K562 (cell line): ENCODE measurements at regions not wholly inside any gene's neighbourhood (a gene's known extent, or its start where the extent isn't known, plus 50 kb on each side); places are given as distances from the start of the nearest gene placed in this dataset.

Experiments
- ATAC-seq: fragments of 200-7000 bp; cut with Tn5 transposase; 3 replicates; pipeline ENCODE4 v1.9.1; 2020; ENCODE audit warnings: moderate library complexity
- BruUV-seq: library from RNA; stranded (reverse); fragments of 400-500 nt; replicated peaks from 2 replicates; lab custom pipeline; 2021; lab: Mats Ljungman, UMichigan
- CTCF ChIA-PET: fragments of 300-600 bp; formaldehyde crosslinking; extraction: SDS; loops from one replicate; lab custom pipeline; 2021; ENCODE audit warnings: low intra/inter-chr PET ratio; lab: Yijun Ruan, JAX
- POLR2A ChIA-PET: fragments of 300-600, 350-650 bp; sonication (Branson Sonifier 250); formaldehyde crosslinking; extraction: SDS; loops from one replicate; lab custom pipeline; 2021; ENCODE audit warnings: antibody characterized with exemption, inconsistent platforms; lab: Yijun Ruan, JAX
- DNase-seq, 4 experiments: peaks; one replicate each; pipeline versions ENCODE4 v3.0.0 to v3.0.0-alpha.2; 2011 to 2018; ENCODE audit warnings: low spot score in 3 of 4, mixed read lengths in 3 of 4; ENCODE audit errors: extremely low read depth in 1 of 4
- FAIRE-seq: peaks from 2 replicates; lab custom pipeline; 2011; peaks lifted over from hg19 to GRCh38; lab: Jason Lieb, UNC
- H2AFZ ChIP-seq: 2 replicates; pipeline ENCODE4 v1.6.0; 2011; ENCODE audit warnings: low read depth, low read length, control low read depth, inconsistent platforms
- H3K27ac ChIP-seq: fragments of 200-600 bp; 3 replicates; pipeline ENCODE4 v1.8.0; 2011; ENCODE audit warnings: low read depth, mild to moderate bottlenecking, control low read depth, inconsistent platforms, low read length, moderate library complexity, mixed read lengths; ENCODE audit errors: extremely low read depth
- H3K27me3 ChIP-seq, 2 experiments: fragments of 300-600 bp in 1 of 2; 2 replicates in 1 of 2; 3 replicates in 1 of 2; pipeline versions ENCODE4 v1.6.0 to v1.8.0; 2011; ENCODE audit warnings: inconsistent platforms in 2 of 2, low read length in 2 of 2, mild to moderate bottlenecking in 1 of 2, mixed read lengths in 1 of 2, moderate library complexity in 1 of 2; ENCODE audit not compliant: control insufficient read depth in 2 of 2, insufficient read depth in 2 of 2
- H3K36me3 ChIP-seq: fragments of 300-600 bp; 3 replicates; pipeline ENCODE4 v1.8.0; 2011; ENCODE audit warnings: mild to moderate bottlenecking, low read length, inconsistent platforms; ENCODE audit not compliant: control insufficient read depth, insufficient read depth
- H3K4me1 ChIP-seq, 2 experiments: fragments of 200-600 bp in 1 of 2; replicated peaks in 1 of 2; 2 replicates in 1 of 2; 3 replicates in 1 of 2; pipeline versions ENCODE4 v1.5.1 to v1.8.0; 2011; ENCODE audit warnings: inconsistent platforms in 2 of 2, low read length in 2 of 2, mild to moderate bottlenecking in 1 of 2, mixed read lengths in 1 of 2, moderate library complexity in 1 of 2; ENCODE audit not compliant: control insufficient read depth in 2 of 2, insufficient read depth in 2 of 2
- H3K4me2 ChIP-seq: 2 replicates; pipeline ENCODE4 v1.6.1; 2011; ENCODE audit warnings: low read length, control low read depth, inconsistent platforms, mixed read lengths; ENCODE audit not compliant: insufficient read depth
- H3K4me3 ChIP-seq: fragments of 200-600 bp; sonication (generic), shearing (Covaris generic); 2 replicates; pipeline ENCODE4 v1.5.1; 2016; ENCODE audit warnings: control low read depth, inconsistent platforms
- H3K79me2 ChIP-seq: fragments of 200-600 bp; 3 replicates; pipeline ENCODE4 v1.8.0; 2011; ENCODE audit warnings: low read length, inconsistent platforms; ENCODE audit not compliant: control insufficient read depth, insufficient read depth
- H3K9ac ChIP-seq, 2 experiments: 2 replicates each; pipeline versions ENCODE4 v1.6.0 to v1.6.1; 2011; ENCODE audit warnings: low read depth in 2 of 2, low read length in 2 of 2, control low read depth in 1 of 2, inconsistent platforms in 1 of 2, mild to moderate bottlenecking in 1 of 2, mixed read lengths in 1 of 2; ENCODE audit not compliant: insufficient read depth in 1 of 2
- H3K9me1 ChIP-seq: one replicate; pipeline ENCODE4 v1.6.0; 2011; ENCODE audit warnings: inconsistent platforms, mild to moderate bottlenecking, low read length, moderate library complexity; ENCODE audit not compliant: control insufficient read depth, insufficient read depth
- H3K9me3 ChIP-seq: replicated peaks from 2 replicates; pipeline ENCODE4 v1.5.1; 2011; ENCODE audit warnings: low read depth, low read length, inconsistent platforms; ENCODE audit not compliant: control insufficient read depth, insufficient read depth
- H4K20me1 ChIP-seq: replicated peaks from 2 replicates; pipeline ENCODE4 v1.6.1; 2011; ENCODE audit warnings: low read length, inconsistent platforms, mixed read lengths; ENCODE audit not compliant: control insufficient read depth, insufficient read depth
- ADNP ChIP-seq: fragments of 200-800 bp; sonication (Bioruptor generic); IDR thresholded peaks from 2 replicates; pipeline ENCODE4 v1.6.1; 2016; ENCODE audit warnings: missing genetic modification characterization, missing compliant biosample characterization
- BHLHE40 ChIP-seq: IDR thresholded peaks from 2 replicates; pipeline ENCODE4 v1.6.1; 2011; ENCODE audit warnings: low read length, improper control_type of control experiment
- CEBPG ChIP-seq, 3 experiments: fragments of 200-800 bp in 1 of 3; sonication (Bioruptor generic) in 1 of 3; sonication (generic) in 1 of 3; formaldehyde crosslinking in 1 of 3; IDR thresholded peaks in 2 of 3; conservative IDR thresholded peaks in 1 of 3; 2 replicates each; pipeline versions ENCODE4 v1.6.1 to v1.8.0; 2016 to 2022; ENCODE audit warnings: missing compliant biosample characterization in 2 of 3, missing genetic modification characterization in 2 of 3, mild to moderate bottlenecking in 1 of 3, missing genetic modification reagents in 1 of 3
- L3MBTL2 ChIP-seq: fragments of 450-650 bp; IDR thresholded peaks from 2 replicates; pipeline ENCODE4 v1.6.1; 2016; ENCODE audit warnings: mild to moderate bottlenecking, moderate library complexity
- NFXL1 ChIP-seq: fragments of 450-650 bp; formaldehyde crosslinking; IDR thresholded peaks from 2 replicates; pipeline ENCODE4 v1.4.0; 2021; ENCODE audit warnings: mild to moderate bottlenecking
- TAL1 ChIP-seq: fragments of 450-650 bp; IDR thresholded peaks from 2 replicates; pipeline ENCODE4 v1.6.1; 2016; ENCODE audit warnings: mild to moderate bottlenecking
- WGBS: fragments of 100-300 bp; shearing (Covaris generic); methylation state at CpG from one replicate; pipeline ENCODE4 v1.1.6; 2016; ENCODE audit warnings: low coverage, mixed read lengths; ENCODE audit not compliant: insufficient coverage; ENCODE audit errors: missing lambda C conversion rate; 5-methylcytosine and 5-hydroxymethylcytosine counted together
- in situ Hi-C: fragments of 300-500 bp; cut with MboI; formaldehyde crosslinking; loops from 4 replicates; pipeline ENCODE4 v1.15.0; 2018; ENCODE audit warnings: inconsistent platforms, mixed read lengths
- intact Hi-C: fragments of 100-400 bp; cut with micrococcal nuclease; formaldehyde crosslinking; loops from 2 replicates; pipeline ENCODE4 v1.14.2; 2022
- TF ChIP-seq, protein P1 (sequence below): fragments of 250-450 bp; sonication (Bioruptor Pico); IDR thresholded peaks from 2 replicates; pipeline ENCODE4 v1.5.0; 2021; ENCODE audit warnings: mild to moderate bottlenecking, borderline replicate concordance
- TF ChIP-seq, protein P2 (sequence below), 2 experiments: fragments of 450-650 bp in 1 of 2; sonication (generic) in 1 of 2; formaldehyde crosslinking in 1 of 2; IDR thresholded peaks in 1 of 2; conservative IDR thresholded peaks in 1 of 2; 2 replicates each; pipeline versions ENCODE4 v1.6.1 to v1.8.1; 2016 to 2023; ENCODE audit warnings: mild to moderate bottlenecking in 2 of 2, moderate library complexity in 2 of 2, inconsistent platforms in 1 of 2, missing genetic modification reagents in 1 of 2

DNA sequence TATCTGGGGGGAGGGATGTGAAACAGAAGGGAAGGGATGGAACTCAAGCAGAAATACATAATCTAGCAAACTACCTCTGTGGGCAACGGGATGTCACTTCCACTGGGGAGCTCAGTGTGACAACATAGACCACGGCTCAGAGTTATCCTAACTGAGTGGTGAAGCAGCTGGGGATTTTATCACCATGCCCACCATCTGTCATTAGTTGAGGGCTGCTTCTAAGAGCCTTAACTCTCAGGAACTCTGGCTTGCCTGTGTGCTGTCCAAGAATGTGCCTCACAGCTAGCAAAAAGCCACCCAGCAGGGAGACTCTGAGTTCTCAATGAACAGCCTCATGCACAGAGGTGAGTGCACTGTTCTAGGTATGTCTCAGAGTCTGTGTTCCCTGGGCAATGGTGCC, 90.6 kb upstream of the CXCL14 start (continued):
- TF ChIP-seq, protein P1, sequence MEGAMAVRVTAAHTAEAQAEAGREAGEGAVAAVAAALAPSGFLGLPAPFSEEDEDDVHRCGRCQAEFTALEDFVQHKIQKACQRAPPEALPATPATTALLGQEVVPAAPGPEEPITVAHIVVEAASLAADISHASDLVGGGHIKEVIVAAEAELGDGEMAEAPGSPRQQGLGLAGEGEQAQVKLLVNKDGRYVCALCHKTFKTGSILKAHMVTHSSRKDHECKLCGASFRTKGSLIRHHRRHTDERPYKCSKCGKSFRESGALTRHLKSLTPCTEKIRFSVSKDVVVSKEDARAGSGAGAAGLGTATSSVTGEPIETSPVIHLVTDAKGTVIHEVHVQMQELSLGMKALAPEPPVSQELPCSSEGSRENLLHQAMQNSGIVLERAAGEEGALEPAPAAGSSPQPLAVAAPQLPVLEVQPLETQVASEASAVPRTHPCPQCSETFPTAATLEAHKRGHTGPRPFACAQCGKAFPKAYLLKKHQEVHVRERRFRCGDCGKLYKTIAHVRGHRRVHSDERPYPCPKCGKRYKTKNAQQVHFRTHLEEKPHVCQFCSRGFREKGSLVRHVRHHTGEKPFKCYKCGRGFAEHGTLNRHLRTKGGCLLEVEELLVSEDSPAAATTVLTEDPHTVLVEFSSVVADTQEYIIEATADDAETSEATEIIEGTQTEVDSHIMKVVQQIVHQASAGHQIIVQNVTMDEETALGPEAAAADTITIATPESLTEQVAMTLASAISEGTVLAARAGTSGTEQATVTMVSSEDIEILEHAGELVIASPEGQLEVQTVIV (CRISPR knock-in tag) = no peak
- TF ChIP-seq, all 486 proteins: peak for 0

DNA sequence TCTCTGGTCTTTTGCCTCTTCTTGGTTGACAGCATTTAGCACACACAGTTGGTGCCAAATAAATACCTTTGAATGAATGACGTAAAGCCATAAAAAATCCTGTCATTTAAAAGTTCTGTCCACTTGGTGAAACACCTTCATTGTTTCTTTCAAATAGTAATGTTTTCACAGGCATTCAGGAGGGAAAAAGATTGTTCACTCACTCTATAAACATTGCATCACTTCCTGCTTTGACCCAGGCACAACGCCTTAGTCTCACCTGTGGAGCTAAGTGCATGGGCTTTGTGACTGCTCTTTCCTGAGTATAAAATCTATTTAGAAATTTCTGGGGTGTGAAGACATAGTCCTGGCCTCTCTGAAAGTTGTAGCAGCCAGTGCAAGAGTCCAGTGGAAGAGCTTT, 88.9 kb upstream of the CXCL14 start:
- in situ Hi-C loops (no loop called here), intact Hi-C loops (no loop called here)
- DNase-seq (no peak), FAIRE-seq (no peak), ATAC-seq (no peak)
- POLR2A ChIA-PET = no interaction called here
- no peaks in the 10 kb centered on the region for H3K9me1 ChIP-seq
- no peaks in the 10 kb centered on the region for H3K4me1 ChIP-seq
- CTCF ChIA-PET = no interaction called here
- no peak overlapping the region for H3K27ac ChIP-seq
- no peak overlapping the region for H3K4me3 ChIP-seq
- no peak overlapping the region for H3K9ac ChIP-seq
- no peaks in the 10 kb centered on the region for H3K36me3 ChIP-seq
- no TSS peak for BruUV-seq
- TF ChIP-seq ADNP (no peak), BHLHE40 (no peak), NFXL1 (CRISPR knock-in tag) (no peak), L3MBTL2 (0 out of 2 replicates have a peak, but pooled peaks have one; percentile 22), CEBPG (CRISPR knock-in tag; IDR thresholded peaks at IDR 0.05) (peak; percentile 61), CEBPG (tag; conservative IDR thresholded peaks at IDR 0.05 in 1 of 2, IDR thresholded peaks at IDR 0.05 in 1 of 2) (peak in 1 of 2 experiments; percentile 64; a peak in 2 of 4 replicates), TAL1 (no peak)
- TF ChIP-seq, protein P2, sequence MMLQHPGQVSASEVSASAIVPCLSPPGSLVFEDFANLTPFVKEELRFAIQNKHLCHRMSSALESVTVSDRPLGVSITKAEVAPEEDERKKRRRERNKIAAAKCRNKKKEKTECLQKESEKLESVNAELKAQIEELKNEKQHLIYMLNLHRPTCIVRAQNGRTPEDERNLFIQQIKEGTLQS (IDR thresholded peaks at IDR 0.05) = peak; percentile 46
- TF ChIP-seq, protein P2 (CRISPR knock-in tag; conservative IDR thresholded peaks at IDR 0.05) = no peak
- TF ChIP-seq, all 486 proteins: peak for 3
- no peak overlapping the region for H2AFZ ChIP-seq
- no peaks in the 10 kb centered on the region for H3K9me3 ChIP-seq
- H4K20me1 ChIP-seq = no peaks in the 10 kb centered on the region
- WGBS = 0% methylated on average over 2 of the region's 2 CpGs
- no peak overlapping the region for H3K4me2 ChIP-seq
- H3K27me3 ChIP-seq = no peaks in the 10 kb centered on the region; a peak in 1 of 5 replicates
- no peaks in the 10 kb centered on the region for H3K79me2 ChIP-seq
